ENCODE measurements at regions not wholly inside any gene's neighbourhood (a gene's known extent, or its start where the extent isn't known, plus 50 kb on each side); places are given as distances from the start of the nearest gene placed in this dataset.

- DNase-seq (ENCODE audit: low read depth) = no peak
Measured at GRCh38 chr21:15373941-15374340, 309.1 kb upstream of the NRIP1 start.

GRCh38 chr21:15379776-15380175 lies 315.0 kb upstream of the NRIP1 start:
- DNase-seq (ENCODE audit: low read depth) = no peak

- DNase-seq (ENCODE audit: low read depth) = no peak
Measured at GRCh38 chr21:15383588-15383987, 318.8 kb upstream of the NRIP1 start.

GRCh38 chr21:15390049-15390448 lies 325.2 kb upstream of the NRIP1 start:
- DNase-seq (ENCODE audit: low read depth) = no peak

GRCh38 chr21:15397258-15397657 lies 332.5 kb upstream of the NRIP1 start:
- DNase-seq (ENCODE audit: low read depth) = no peak

GRCh38 chr21:15400905-15401304 lies 328.9 kb upstream of the USP25 start:
- no peak for DNase-seq (ENCODE audit: low read depth)

- no peak for DNase-seq (ENCODE audit: low read depth)
Measured at GRCh38 chr21:15401331-15401730, 328.5 kb upstream of the USP25 start.

- DNase-seq (ENCODE audit: low read depth) = no peak
Measured at GRCh38 chr21:15405214-15405613, 324.6 kb upstream of the USP25 start.

GRCh38 chr21:15406791-15407190 lies 323.0 kb upstream of the USP25 start:
- DNase-seq (ENCODE audit: low read depth) = no peak

GRCh38 chr21:15407585-15407984 lies 322.2 kb upstream of the USP25 start:
- DNase-seq (ENCODE audit: low read depth) = no peak

- no peak for DNase-seq (ENCODE audit: low read depth)
Measured at GRCh38 chr21:15408089-15408488, 321.7 kb upstream of the USP25 start.

- DNase-seq (ENCODE audit: low read depth) = no peak
Measured at GRCh38 chr21:15409031-15409430, 320.8 kb upstream of the USP25 start.

- DNase-seq (ENCODE audit: low read depth) = no peak
Measured at GRCh38 chr21:15410853-15411252, 318.9 kb upstream of the USP25 start.

GRCh38 chr21:15414057-15414456 lies 315.7 kb upstream of the USP25 start:
- DNase-seq (ENCODE audit: low read depth) = no peak

- no peak for DNase-seq (ENCODE audit: low read depth)
Measured at GRCh38 chr21:15415541-15416261, 314.1 kb upstream of the USP25 start.

- no peak for DNase-seq (ENCODE audit: low read depth)
Measured at GRCh38 chr21:15421441-15421881, 308.3 kb upstream of the USP25 start.

GRCh38 chr21:15421947-15422346 lies 307.8 kb upstream of the USP25 start:
- no peak for DNase-seq (ENCODE audit: low read depth)

GRCh38 chr21:15422783-15423182 lies 307.0 kb upstream of the USP25 start:
- DNase-seq (ENCODE audit: low read depth) = no peak

GRCh38 chr21:15423676-15424445 lies 305.9 kb upstream of the USP25 start:
- DNase-seq (ENCODE audit: low read depth) = no peak

- DNase-seq (ENCODE audit: low read depth) = no peak
Measured at GRCh38 chr21:15425049-15425448, 304.7 kb upstream of the USP25 start.

GRCh38 chr21:15430023-15430422 lies 299.8 kb upstream of the USP25 start:
- no peak for DNase-seq (ENCODE audit: low read depth)

- DNase-seq (ENCODE audit: low read depth) = no peak
Measured at GRCh38 chr21:15430577-15430976, 299.2 kb upstream of the USP25 start.

- no peak for DNase-seq (ENCODE audit: low read depth)
Measured at GRCh38 chr21:15431053-15431452, 298.7 kb upstream of the USP25 start.

- DNase-seq (ENCODE audit: low read depth) = no peak
Measured at GRCh38 chr21:15433091-15433490, 296.7 kb upstream of the USP25 start.
